Stimulated activated naive CD8-positive, alpha-beta T cell treated with anti-CD3 and anti-CD28 coated beads, Interleukin-15, Interleukin-2, amounts not matched to agents 100 ng/mL and 50 ng/mL, for 24 hours (primary cell): ENCODE measurements at regions not wholly inside any gene's neighbourhood (a gene's known extent, or its start where the extent isn't known, plus 50 kb on each side); places are given as distances from the start of the nearest gene placed in this dataset.

Source experiments
- H3K27ac Mint-ChIP-seq: one replicate; pipeline ENCODE4 v1.8.0; 2021; ENCODE audit warnings: mild to moderate bottlenecking, mixed read lengths
- H3K27me3 Mint-ChIP-seq: one replicate; pipeline ENCODE4 v1.8.0; 2021; ENCODE audit warnings: mixed read lengths
- H3K36me3 Mint-ChIP-seq: one replicate; pipeline ENCODE4 v1.8.0; 2021; ENCODE audit warnings: low read depth, mixed read lengths
- H3K4me1 Mint-ChIP-seq: one replicate; pipeline ENCODE4 v1.8.0; 2021; ENCODE audit warnings: low read depth, mixed read lengths
- H3K4me3 Mint-ChIP-seq: one replicate; pipeline ENCODE4 v1.8.0; 2021; ENCODE audit warnings: mild to moderate bottlenecking, mixed read lengths
- H3K9me3 Mint-ChIP-seq: one replicate; pipeline ENCODE4 v1.8.0; 2021; ENCODE audit warnings: mixed read lengths

- Mint-ChIP-seq H3K4me1 (no peaks in the 10 kb centered on the region), H3K27ac (no peak overlapping the region)
These were observed 241.4 kb downstream of the BRD1 start for GRCh38 chr22:49586244-49586748.

GRCh38 chr22:49585461-49586243 is 242.0 kb downstream of the BRD1 start:
- Mint-ChIP-seq H3K27me3 (no peaks in the 10 kb centered on the region), H3K4me3 (no peak overlapping the region), H3K27ac (no peak overlapping the region), H3K4me1 (no peaks in the 10 kb centered on the region), H3K9me3 (no peaks in the 10 kb centered on the region), H3K36me3 (no peaks in the 10 kb centered on the region)

More at GRCh38 chr22:49586244-49586748, 241.4 kb downstream of the BRD1 start:
- no peaks in the 10 kb centered on the region for H3K36me3 Mint-ChIP-seq
- H3K27me3 Mint-ChIP-seq = no peaks in the 10 kb centered on the region
- no peaks in the 10 kb centered on the region for H3K9me3 Mint-ChIP-seq
- H3K4me3 Mint-ChIP-seq = no peak overlapping the region

- Mint-ChIP-seq H3K36me3 (no peaks in the 10 kb centered on the region), H3K27ac (no peak overlapping the region), H3K4me1 (no peaks in the 10 kb centered on the region), H3K4me3 (no peak overlapping the region), H3K9me3 (no peaks in the 10 kb centered on the region), H3K27me3 (no peaks in the 10 kb centered on the region)
These were observed 243.7 kb downstream of the BRD1 start for GRCh38 chr22:49583886-49584505.

- Mint-ChIP-seq H3K9me3 (no peaks in the 10 kb centered on the region), H3K4me3 (no peak overlapping the region), H3K27ac (no peak overlapping the region), H3K27me3 (no peaks in the 10 kb centered on the region), H3K36me3 (no peaks in the 10 kb centered on the region), H3K4me1 (no peaks in the 10 kb centered on the region)
These were observed 244.3 kb downstream of the BRD1 start for GRCh38 chr22:49583341-49583740.

- no peak overlapping the region for H3K27ac Mint-ChIP-seq
- no peak overlapping the region for H3K4me3 Mint-ChIP-seq
- no peaks in the 10 kb centered on the region for H3K27me3 Mint-ChIP-seq
- no peaks in the 10 kb centered on the region for H3K36me3 Mint-ChIP-seq
- no peaks in the 10 kb centered on the region for H3K9me3 Mint-ChIP-seq
- no peaks in the 10 kb centered on the region for H3K4me1 Mint-ChIP-seq
These were observed 245.0 kb downstream of the BRD1 start for GRCh38 chr22:49582678-49583077.

GRCh38 chr22:49582181-49582580 is 245.5 kb downstream of the BRD1 start:
- Mint-ChIP-seq H3K27ac (no peak overlapping the region), H3K27me3 (no peaks in the 10 kb centered on the region), H3K4me1 (no peaks in the 10 kb centered on the region), H3K9me3 (no peaks in the 10 kb centered on the region), H3K36me3 (no peaks in the 10 kb centered on the region), H3K4me3 (no peak overlapping the region)

- Mint-ChIP-seq H3K36me3 (no peaks in the 10 kb centered on the region), H3K27ac (no peak overlapping the region), H3K4me1 (no peaks in the 10 kb centered on the region), H3K9me3 (no peaks in the 10 kb centered on the region), H3K4me3 (no peak overlapping the region), H3K27me3 (no peaks in the 10 kb centered on the region)
These were observed 247.6 kb downstream of the BRD1 start for GRCh38 chr22:49580024-49580423.

GRCh38 chr22:49577168-49578060 is 250.3 kb downstream of the BRD1 start:
- Mint-ChIP-seq H3K4me3 (no peak overlapping the region), H3K27me3 (no peaks in the 10 kb centered on the region), H3K27ac (no peak overlapping the region), H3K9me3 (no peaks in the 10 kb centered on the region), H3K4me1 (no peaks in the 10 kb centered on the region), H3K36me3 (no peaks in the 10 kb centered on the region)

GRCh38 chr22:49576241-49577141 is 251.2 kb downstream of the BRD1 start:
- Mint-ChIP-seq H3K36me3 (no peaks in the 10 kb centered on the region), H3K27ac (no peak overlapping the region), H3K27me3 (no peaks in the 10 kb centered on the region), H3K9me3 (no peaks in the 10 kb centered on the region), H3K4me3 (no peak overlapping the region), H3K4me1 (no peaks in the 10 kb centered on the region)

- Mint-ChIP-seq H3K27ac (no peak overlapping the region), H3K27me3 (no peaks in the 10 kb centered on the region), H3K4me3 (no peak overlapping the region), H3K4me1 (no peaks in the 10 kb centered on the region), H3K9me3 (no peaks in the 10 kb centered on the region), H3K36me3 (no peaks in the 10 kb centered on the region)
These were observed 252.0 kb downstream of the BRD1 start for GRCh38 chr22:49575703-49576081.

- Mint-ChIP-seq H3K4me3 (no peak overlapping the region), H3K27ac (no peak overlapping the region), H3K4me1 (no peaks in the 10 kb centered on the region), H3K9me3 (no peaks in the 10 kb centered on the region), H3K36me3 (no peaks in the 10 kb centered on the region), H3K27me3 (no peaks in the 10 kb centered on the region)
These were observed 252.6 kb downstream of the BRD1 start for GRCh38 chr22:49574881-49575702.

GRCh38 chr22:49574205-49574880 is 253.3 kb downstream of the BRD1 start:
- Mint-ChIP-seq H3K27ac (no peak overlapping the region), H3K9me3 (no peaks in the 10 kb centered on the region), H3K27me3 (no peaks in the 10 kb centered on the region)

GRCh38 chr22:49573109-49573765 is 254.4 kb downstream of the BRD1 start:
- Mint-ChIP-seq H3K27ac (no peak overlapping the region), H3K27me3 (no peaks in the 10 kb centered on the region), H3K4me1 (no peaks in the 10 kb centered on the region), H3K36me3 (no peaks in the 10 kb centered on the region), H3K9me3 (no peaks in the 10 kb centered on the region), H3K4me3 (no peak overlapping the region)

More at GRCh38 chr22:49574205-49574880, 253.3 kb downstream of the BRD1 start:
- no peaks in the 10 kb centered on the region for H3K4me1 Mint-ChIP-seq
- no peaks in the 10 kb centered on the region for H3K36me3 Mint-ChIP-seq
- H3K4me3 Mint-ChIP-seq = no peak overlapping the region
